ENCODE measurements at regions not wholly inside any gene's neighbourhood (a gene's known extent, or its start where the extent isn't known, plus 50 kb on each side); places are given as distances from the start of the nearest gene placed in this dataset.

- TF ChIP-seq POLR2A (IDR thresholded peaks at IDR 0.05; ENCODE audit: control extremely low read depth in 1 of 2, low read depth in 2 of 2, low read length in 2 of 2) (no peak), CTCF (IDR thresholded peaks at IDR 0.05; ENCODE audit: control extremely low read depth in 1 of 3, insufficient read depth in 1 of 3, low read depth in 1 of 3, low read length in 3 of 3) (no peak), FOSL1 (IDR thresholded peaks at IDR 0.05; ENCODE audit: insufficient read depth, low read depth, low read length) (no peak), HDAC2 (IDR thresholded peaks at IDR 0.05; ENCODE audit: borderline replicate concordance in 1 of 2, low read depth in 2 of 2, low read length in 2 of 2) (no peak), EP300 (IDR thresholded peaks at IDR 0.05; ENCODE audit: borderline replicate concordance in 1 of 2, low read depth in 2 of 2, low read length in 2 of 2) (no peak), RFX5 (IDR thresholded peaks at IDR 0.05; ENCODE audit: borderline replicate concordance, low read depth, low read length) (no peak), ZNF274 (IDR thresholded peaks at IDR 0.05; ENCODE audit: borderline replicate concordance, extremely low read depth, low read length) (no peak), MAFK (IDR thresholded peaks at IDR 0.05; ENCODE audit: low read depth, low read length) (no peak), ATF2 (IDR thresholded peaks at IDR 0.05; ENCODE audit: low read length) (no peak), MAX (IDR thresholded peaks at IDR 0.05) (no peak)
These were observed 458.7 kb downstream of the RNF144B start for GRCh38 chr6:18845896-18846295.

All from H1 (cell line).